G401 (cell line): ENCODE measurements at regions not wholly inside any gene's neighbourhood (a gene's known extent, or its start where the extent isn't known, plus 50 kb on each side); places are given as distances from the start of the nearest gene placed in this dataset.
A peak's percentile ranks its signal among the peaks of the same experiment; 100 is the strongest.

Source experiments
- DNase-seq: peaks from one replicate; pipeline ENCODE4 v3.0.0-alpha.2; 2015; ENCODE audit warnings: low spot score
- in situ Hi-C: cut with HindIII; loops from 2 replicates; pipeline ENCODE4 v1.10.0; 2016; ENCODE audit warnings: low sequenced_read_pairs, mixed read lengths

DNA sequence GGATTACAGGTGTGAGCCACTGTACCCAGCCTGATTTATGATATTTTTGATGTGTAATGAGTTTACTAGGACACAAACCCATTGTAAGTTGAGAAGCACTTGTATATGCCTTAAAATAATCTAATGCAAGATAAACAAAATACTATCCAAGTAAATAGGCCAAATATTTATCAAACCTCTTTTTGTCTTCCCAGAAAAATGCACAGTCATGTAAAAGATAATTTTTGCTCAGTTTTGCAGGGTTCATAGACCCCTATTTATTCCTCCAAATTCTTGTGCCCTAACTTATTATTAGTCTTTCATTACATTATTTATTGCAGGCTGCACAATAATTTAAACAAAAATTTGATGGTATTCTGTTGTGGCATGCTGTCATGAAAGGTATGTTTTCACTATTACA, 1290.7 kb downstream of the STIM2 start:
- DNase-seq = no peak
- in situ Hi-C loops = no loop called here

- DNase-seq = no peak
- in situ Hi-C loops = no loop called here
Measured at GRCh38 chr4:28167411-28167810, 1306.8 kb downstream of the STIM2 start.

DNA sequence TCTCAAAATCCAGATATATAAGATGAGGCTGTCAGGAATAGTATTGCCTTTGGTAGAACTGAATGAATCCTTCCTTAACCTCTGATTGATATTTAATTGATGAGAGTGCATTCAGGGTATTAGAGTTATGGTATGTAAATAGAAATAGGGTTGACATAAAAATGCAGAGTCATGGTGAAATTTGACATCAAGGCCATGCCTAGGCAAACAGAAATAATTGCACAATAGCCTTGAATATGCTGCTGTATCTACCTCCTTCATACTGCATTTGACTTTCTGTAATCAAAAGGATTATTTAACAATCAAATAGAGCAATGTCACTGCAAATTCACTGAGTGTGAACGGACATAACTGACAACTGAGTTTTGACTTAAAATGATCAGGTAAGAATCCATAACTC, 1316.3 kb downstream of the STIM2 start:
- in situ Hi-C loops = no loop called here
- no peak for DNase-seq

DNA sequence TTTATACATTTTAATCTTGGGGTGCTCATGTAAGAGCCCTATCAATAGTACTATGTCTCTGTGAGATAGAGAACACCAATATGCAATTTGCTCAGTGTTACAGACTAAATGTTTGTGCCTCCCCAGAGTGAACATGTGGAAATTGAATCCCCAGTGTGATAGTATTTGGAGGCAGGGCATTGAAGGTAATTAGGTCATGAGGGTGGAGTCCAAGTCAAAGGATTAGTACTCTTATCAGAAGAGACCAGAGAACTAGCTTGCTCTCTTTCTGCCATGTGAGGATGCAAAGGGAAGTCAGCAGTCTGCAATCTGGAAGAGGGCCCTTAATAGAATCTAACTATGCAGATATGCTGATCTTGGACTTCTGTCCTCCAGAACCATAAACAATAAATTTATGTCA, 1317.0 kb downstream of the STIM2 start:
- no peak for DNase-seq
- in situ Hi-C loops = no loop called here

DNA sequence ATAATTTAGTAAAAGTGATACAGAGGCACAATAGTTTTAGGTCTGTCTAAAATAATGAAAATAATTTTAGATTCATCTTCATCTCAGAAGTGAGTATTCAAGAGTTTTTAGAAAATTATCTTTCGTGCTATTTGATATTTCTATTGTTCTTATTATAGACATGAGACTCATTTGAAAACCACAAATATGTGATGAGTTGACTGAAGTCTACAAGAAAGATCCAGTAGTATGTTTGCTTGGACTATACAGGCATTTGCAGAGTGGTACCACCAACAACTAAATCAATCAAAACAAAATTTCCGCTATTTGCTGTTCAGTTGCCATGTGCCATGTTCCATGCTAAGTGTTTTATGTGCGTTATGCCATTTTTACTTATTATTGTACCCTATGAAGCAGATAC, 1318.5 kb downstream of the STIM2 start:
- no peak for DNase-seq
- in situ Hi-C loops = no loop called here

- no peak for DNase-seq
- in situ Hi-C loops = no loop called here
Measured at GRCh38 chr4:28209371-28209924, 1348.8 kb downstream of the STIM2 start.

GRCh38 chr4:28211676-28212470, 1351.2 kb downstream of the STIM2 start:
- in situ Hi-C loops = no loop called here
- no peak for DNase-seq

DNA sequence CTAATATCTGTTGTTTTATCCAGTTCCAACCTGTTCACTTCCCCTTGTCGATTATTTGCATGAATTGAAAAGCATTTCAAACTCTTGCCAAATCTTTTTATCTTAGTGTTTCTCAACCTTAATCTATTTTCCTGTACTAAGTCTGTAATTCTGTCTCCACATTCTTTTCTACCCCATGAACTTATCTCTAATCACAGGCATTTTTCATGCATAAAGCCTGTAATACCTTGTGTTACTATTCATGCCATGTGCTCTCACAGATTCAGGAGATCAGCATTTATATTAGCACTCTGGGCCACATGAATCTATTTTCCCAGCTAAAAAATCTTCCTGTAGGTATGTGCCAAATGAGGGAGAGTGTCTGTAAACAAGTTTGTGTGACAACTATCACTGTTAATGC, 1360.9 kb downstream of the STIM2 start:
- in situ Hi-C loops = no loop called here
- DNase-seq = no peak

GRCh38 chr4:28225050-28225449, 1364.4 kb downstream of the STIM2 start:
- in situ Hi-C loops = no loop called here
- DNase-seq = peak; percentile 3

GRCh38 chr4:28225689-28226353, 1365.2 kb downstream of the STIM2 start:
- DNase-seq = no peak
- in situ Hi-C loops = no loop called here

- in situ Hi-C loops = no loop called here
- DNase-seq = no peak
Measured at GRCh38 chr4:28226962-28227361, 1366.3 kb downstream of the STIM2 start.

DNA sequence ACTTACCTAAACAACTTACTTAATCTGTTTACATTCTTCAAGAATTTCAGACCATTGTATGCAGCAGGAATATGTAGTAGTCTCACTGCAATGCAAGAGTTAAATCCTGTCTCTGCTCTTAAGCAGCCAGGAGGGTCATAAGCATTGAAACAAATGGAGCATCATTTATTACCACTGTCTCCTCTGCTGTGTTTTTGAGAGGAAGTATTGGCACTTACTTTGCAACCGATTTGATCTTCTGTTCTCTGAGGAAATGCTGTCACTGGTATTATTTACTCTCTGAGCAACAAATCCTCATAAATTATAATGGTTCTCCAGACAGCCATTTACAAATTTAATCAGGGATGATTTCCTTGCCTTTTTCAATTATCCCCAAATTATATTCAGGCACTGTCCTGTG, 1367.1 kb downstream of the STIM2 start:
- no peak for DNase-seq
- in situ Hi-C loops = no loop called here

DNA sequence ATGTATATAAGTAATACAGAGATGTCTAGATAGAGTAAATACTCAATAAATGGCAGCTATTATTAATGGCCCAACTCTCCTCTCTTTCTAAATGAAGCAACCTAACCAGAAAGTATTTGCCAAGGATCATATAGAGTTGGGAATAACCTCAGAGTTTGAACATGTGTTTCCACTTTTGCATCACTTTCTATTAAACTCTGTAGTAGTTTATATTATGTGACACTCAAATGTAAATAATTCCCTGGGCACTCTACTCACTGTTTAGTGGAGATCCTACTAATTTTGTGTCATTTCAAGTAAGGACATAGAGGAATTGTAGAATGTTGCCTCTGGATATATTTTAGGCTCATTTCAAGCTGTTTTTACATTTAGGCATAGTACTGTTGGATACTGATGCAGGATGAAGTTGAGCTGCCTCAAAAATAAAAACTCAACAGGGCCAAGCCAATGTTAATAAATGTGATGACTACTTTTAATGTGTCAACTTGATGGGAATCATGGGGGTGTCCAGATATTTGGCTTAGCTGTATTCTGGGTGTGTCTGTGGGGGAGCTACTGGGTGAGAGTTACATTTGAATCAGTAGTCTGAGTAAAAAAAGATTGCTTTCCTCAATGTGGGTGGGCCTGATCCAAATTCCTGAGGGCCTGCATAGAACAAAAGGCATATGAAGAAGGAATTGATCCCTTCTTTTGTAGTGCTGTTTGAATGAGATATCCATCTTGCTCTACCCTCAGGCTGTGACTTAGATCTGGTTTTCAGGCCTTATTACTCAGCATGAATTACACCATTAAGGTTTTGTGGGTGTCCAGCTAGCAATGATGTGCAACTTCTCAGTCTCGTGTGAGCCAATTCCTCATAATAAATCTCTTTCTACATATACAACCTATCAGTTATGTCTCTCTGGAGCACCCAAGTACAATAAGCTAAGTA, 1368.2 kb downstream of the STIM2 start:
- no peak for DNase-seq
- in situ Hi-C loops = no loop called here

DNA sequence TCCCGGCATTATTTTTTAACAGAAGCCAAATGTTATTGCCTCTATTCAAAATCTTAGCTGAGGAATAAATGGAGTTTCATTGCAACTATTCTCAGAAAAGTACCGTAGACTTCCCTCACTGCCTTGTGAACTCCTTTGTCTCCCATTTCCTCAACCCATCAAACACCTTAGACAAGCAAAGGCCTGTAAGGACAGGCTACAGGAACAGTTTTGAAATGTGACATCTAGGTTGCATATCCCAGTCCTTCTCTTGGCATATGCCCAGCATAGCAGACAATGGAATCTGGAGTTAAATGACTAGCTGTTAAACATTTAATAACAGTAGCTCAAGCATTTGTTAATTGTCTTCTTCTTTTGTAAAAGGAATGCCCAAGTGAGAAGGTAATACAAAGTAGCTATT, 1371.7 kb downstream of the STIM2 start:
- no peak for DNase-seq

DNA sequence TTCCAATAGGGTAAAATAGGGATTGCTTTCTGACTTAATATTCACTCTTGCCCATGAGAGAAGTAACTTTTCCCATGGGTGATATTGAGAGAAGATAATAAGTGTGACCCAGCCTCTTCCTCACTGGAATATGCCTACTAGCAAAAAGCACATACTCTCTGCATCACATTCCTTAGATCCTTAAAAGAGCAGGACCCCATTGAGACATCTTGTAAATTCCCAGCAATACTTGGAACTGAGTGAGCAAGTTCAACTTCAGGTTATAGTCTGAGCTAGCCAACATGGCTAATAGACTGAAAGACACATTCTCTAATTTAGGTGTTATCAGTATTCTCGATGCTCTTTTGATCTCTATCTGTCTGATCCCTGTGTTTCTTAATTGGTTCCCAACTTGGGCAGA, 1372.3 kb downstream of the STIM2 start:
- in situ Hi-C loops = no loop called here

More for the DNA sequence above, 1371.7 kb downstream of the STIM2 start:
- in situ Hi-C loops = no loop called here

GRCh38 chr4:28233724-28234123, 1373.1 kb downstream of the STIM2 start:
- no peak for DNase-seq
- in situ Hi-C loops = no loop called here

More for the DNA sequence above, 1372.3 kb downstream of the STIM2 start:
- no peak for DNase-seq

- in situ Hi-C loops = no loop called here
- no peak for DNase-seq
Measured at GRCh38 chr4:28238876-28239275, 1378.2 kb downstream of the STIM2 start.

DNA sequence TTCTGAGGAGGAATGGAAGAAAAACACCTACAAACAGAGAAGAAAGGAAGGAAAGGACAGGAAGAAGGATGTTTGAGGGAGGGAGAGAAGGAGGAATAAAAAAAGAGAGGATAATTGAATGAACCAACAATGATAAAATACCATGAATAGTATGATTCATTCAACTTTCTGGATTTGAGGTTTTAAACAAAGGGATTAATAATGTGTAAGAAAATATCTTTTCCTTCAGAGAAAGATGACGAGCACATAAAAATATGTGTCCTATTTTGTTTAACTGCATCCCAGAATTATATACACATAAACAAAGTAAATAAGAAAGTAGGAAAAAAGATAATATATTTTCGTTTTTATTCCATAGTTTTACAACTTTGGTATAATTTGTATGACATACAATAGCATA, 1380.4 kb downstream of the STIM2 start:
- in situ Hi-C loops = no loop called here
- DNase-seq = no peak

DNA sequence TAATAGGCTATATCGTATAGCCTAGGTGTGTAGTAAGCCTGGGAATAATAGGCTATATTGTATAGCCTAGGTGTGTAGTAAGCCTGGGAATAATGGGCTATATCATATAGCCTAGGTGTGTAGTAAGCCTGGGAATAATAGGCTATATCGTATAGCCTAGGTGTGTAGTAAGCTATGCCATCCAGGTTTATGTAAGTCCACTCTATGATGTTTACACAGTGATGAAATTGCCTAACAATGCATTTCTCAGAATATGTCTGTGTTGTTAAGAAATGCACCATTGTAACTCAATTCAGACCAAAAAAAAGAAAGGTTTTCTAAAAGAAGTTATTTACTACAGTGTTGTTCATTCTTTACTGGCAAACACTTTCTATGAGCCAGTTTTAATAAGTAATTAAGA, 1387.2 kb downstream of the STIM2 start:
- in situ Hi-C loops = no loop called here
- DNase-seq = no peak

DNA sequence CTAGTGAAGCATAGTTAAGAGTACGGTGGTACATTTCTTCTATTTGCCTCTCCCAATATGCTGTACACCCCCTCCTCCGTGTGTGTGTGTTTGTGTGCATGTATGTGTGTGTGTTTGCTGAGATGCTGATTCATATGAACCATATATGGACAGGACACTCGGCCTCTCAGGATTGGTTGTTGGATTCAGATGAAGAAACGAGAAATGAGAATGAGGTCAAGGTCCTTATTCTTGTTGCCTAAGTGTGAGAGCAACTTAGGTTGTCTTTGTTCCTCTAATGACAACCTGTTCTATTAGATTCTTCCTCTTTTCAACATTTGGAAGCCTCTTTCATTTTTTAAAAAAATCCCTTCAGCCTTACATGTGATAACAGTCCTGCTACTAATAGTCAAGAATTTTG, 1387.6 kb downstream of the STIM2 start:
- in situ Hi-C loops = no loop called here
- DNase-seq = no peak
